ENCODE measurements at regions not wholly inside any gene's neighbourhood (a gene's known extent, or its start where the extent isn't known, plus 50 kb on each side); places are given as distances from the start of the nearest gene placed in this dataset.

GRCh38 chr5:77569409-77569808 lies 69.1 kb downstream of the OTP start:
- no peak for DNase-seq

DNA sequence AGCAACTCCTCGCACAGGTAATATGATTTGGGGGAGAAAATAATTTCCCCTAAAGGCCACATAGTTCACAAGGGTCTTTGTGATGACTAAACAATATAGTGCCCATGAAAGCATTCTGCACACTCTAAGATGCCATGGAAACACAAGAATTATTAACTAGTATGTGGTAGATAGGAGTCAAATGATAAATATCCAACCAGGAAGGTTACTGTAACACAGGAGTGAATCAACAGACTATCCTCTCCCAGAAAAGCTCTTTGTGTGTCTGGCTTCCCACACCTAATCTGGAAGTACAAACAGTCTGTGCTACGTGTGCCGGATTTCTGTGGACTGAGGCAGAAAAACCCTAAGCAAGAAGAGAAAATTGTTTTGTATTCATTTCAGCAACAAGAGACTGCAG lies 70.0 kb downstream of the OTP start:
- DNase-seq = no peak

DNA sequence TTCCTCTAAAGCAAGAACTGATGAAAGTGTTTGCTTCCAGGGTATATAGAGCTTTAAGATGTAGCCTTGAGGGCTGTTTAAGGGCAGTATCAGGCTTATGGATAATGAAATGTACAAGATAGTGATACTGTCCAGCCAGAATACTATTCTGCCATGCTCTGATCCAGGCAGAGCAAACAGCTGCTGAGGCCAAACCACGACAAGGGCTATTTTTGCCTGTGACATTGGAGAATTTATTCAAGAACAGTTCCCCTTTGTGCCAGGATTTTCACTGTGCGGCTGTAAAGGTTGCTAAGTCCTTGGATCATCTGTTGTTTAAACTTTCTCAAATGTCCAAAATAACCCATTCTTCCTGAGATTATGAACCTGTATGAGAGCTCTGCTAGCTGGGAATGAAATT lies 70.4 kb downstream of the OTP start:
- no peak for DNase-seq

- DNase-seq = no peak
Observed at GRCh38 chr5:77563475-77563874, 71.4 kb upstream of the WDR41 start.

DNA sequence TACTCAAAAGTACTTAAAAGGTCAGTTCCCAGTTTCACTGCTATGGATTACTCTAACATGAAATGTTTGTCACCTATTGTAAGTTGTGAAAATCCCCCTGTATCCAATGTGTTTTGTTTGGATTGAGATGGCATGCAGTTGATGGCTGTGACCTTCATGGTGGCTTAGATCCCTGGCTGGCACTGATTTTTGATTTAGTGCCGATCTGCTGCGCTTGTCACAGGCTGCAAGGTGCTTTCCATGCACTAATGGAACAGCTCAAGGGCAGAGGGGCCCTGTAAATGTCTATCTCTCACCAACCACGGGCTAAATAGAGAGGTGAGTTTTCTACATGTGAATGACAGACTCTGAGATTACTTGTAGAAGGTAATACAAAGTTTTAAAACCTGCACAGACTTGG lies 69.8 kb upstream of the WDR41 start:
- DNase-seq = no peak

DNA sequence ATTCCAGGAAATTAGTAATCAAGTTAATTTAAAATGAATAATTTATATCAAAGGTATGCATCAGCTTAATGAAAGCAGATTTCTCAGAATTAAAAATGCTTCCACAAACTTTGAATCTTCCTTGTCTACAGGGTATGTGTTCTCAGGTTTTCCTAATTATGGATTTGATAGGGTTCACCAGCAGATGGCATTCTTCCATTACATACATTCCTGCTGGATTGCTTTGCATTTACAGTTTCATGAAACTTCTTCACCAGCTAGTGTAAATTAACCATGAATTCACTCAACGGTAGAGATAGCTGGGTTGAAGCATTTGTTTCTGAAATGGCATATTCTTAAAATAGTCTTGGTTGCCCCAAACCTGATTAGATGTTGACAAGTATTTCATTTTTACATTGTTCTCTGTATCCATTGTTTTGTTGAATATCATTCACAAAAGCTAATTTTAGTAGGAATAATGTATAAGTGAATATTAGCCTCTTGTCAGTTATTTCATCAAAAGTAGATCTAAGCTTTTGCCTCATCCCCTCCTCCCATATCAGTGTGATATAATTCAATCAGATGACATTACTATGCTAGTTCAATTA lies 68.7 kb upstream of the WDR41 start:
- DNase-seq = peak; percentile 19

DNA sequence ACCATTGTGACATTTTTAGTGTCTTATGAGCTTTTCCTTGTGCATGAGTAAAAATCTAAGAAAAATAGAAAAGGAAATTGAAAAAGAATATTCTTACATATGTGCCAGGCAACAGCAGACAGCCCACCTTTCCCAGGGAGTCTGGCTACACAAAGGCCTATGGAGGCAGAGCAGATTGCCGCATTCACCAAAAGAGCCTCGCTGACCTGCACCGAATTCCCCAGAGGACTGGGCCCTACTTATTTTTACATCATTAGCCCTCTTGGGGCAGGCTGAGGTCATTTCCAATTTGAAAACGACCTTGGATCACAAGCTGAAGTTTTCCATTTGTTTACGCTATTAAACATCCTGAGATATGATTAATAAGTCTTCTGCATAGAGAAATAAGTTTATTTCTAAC lies 66.2 kb upstream of the WDR41 start:
- no peak for DNase-seq

DNA sequence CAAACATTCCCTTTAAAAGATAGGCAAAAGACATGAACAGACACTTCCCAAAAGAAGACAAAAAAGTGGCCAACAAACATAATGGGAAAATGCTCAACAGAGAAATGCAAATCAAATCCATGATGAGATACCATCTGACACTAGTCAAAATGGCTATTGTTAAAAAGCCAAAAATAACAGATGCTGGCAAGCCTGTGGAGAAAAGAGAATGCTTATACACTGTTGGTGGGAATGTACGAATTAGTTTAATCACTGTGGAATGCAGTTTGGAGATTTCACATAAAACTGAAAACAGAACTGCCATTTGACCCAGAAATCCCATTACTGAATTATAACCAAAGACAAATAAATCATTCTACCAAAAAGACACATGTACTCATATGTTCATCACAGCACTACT lies 58.3 kb upstream of the WDR41 start:
- DNase-seq = no peak

- DNase-seq = no peak
Observed at GRCh38 chr5:77545285-77545684, 53.2 kb upstream of the WDR41 start.

Measured in CD4-positive, alpha-beta T cell treated with Interleukin-21 for 1 hour (primary cell).